ENCODE measurements at regions not wholly inside any gene's neighbourhood (a gene's known extent, or its start where the extent isn't known, plus 50 kb on each side); places are given as distances from the start of the nearest gene placed in this dataset.

GRCh38 chrX:69237236-69237635 lies 72.0 kb upstream of the PJA1 start:
- no peak for TF ChIP-seq POLR2A (IDR thresholded peaks at IDR 0.05)
- no peak for TF ChIP-seq CTCF (IDR thresholded peaks at IDR 0.05)
